Endothelial cell (in vitro differentiated cells): ENCODE measurements at regions not wholly inside any gene's neighbourhood (a gene's known extent, or its start where the extent isn't known, plus 50 kb on each side); places are given as distances from the start of the nearest gene placed in this dataset.

ENCODE experiments used
- DNase-seq: peaks from one replicate; pipeline ENCODE4 v3.0.0; 2021; ENCODE audit warnings: low spot score
- H3K27ac Mint-ChIP-seq: one replicate; pipeline ENCODE4 v1.8.0; 2021; ENCODE audit warnings: mixed read lengths, inconsistent platforms; ENCODE audit not compliant: unreplicated experiment
- H3K27me3 Mint-ChIP-seq: one replicate; pipeline ENCODE4 v1.8.0; 2021; ENCODE audit warnings: mild to moderate bottlenecking, moderate library complexity, mixed read lengths, inconsistent platforms; ENCODE audit not compliant: unreplicated experiment
- H3K36me3 Mint-ChIP-seq: one replicate; pipeline ENCODE4 v1.8.0; 2021; ENCODE audit warnings: mild to moderate bottlenecking, low read depth, mixed read lengths, inconsistent platforms; ENCODE audit not compliant: unreplicated experiment
- H3K4me1 Mint-ChIP-seq: one replicate; pipeline ENCODE4 v1.8.0; 2021; ENCODE audit warnings: mild to moderate bottlenecking, mixed read lengths, inconsistent platforms; ENCODE audit not compliant: unreplicated experiment
- H3K4me3 Mint-ChIP-seq: one replicate; pipeline ENCODE4 v1.8.0; 2021; ENCODE audit warnings: mild to moderate bottlenecking, mixed read lengths, inconsistent platforms; ENCODE audit not compliant: unreplicated experiment
- H3K9me3 Mint-ChIP-seq: one replicate; pipeline ENCODE4 v1.8.0; 2021; ENCODE audit warnings: mixed read lengths, inconsistent platforms; ENCODE audit not compliant: unreplicated experiment
- CTCF ChIP-seq: fragments of 200-600 bp; sonication (generic); IDR thresholded peaks from one replicate; pipeline ENCODE4 v1.5.0; 2021; ENCODE audit warnings: antibody characterized with exemption; ENCODE audit not compliant: unreplicated experiment

GRCh38 chr16:17984810-17985209 is 351.7 kb downstream of the NPIPA8 start:
- H3K9me3 Mint-ChIP-seq = no peaks in the 10 kb centered on the region
- DNase-seq = no peak
- no peak overlapping the region for H3K4me3 Mint-ChIP-seq
- H3K4me1 Mint-ChIP-seq = no peaks in the 10 kb centered on the region
- H3K36me3 Mint-ChIP-seq = no peaks in the 10 kb centered on the region
- no peak overlapping the region for H3K27ac Mint-ChIP-seq
- no peak for TF ChIP-seq CTCF
- H3K27me3 Mint-ChIP-seq = no peaks in the 10 kb centered on the region

- H3K4me3 Mint-ChIP-seq = no peak overlapping the region
- H3K27me3 Mint-ChIP-seq = no peaks in the 10 kb centered on the region
- no peaks in the 10 kb centered on the region for H3K4me1 Mint-ChIP-seq
- H3K36me3 Mint-ChIP-seq = no peaks in the 10 kb centered on the region
- no peak for DNase-seq
- no peak overlapping the region for H3K27ac Mint-ChIP-seq
- no peaks in the 10 kb centered on the region for H3K9me3 Mint-ChIP-seq
- no peak for TF ChIP-seq CTCF
Measured at GRCh38 chr16:17983847-17984639, 352.5 kb downstream of the NPIPA8 start.

- H3K4me3 Mint-ChIP-seq = no peak overlapping the region
- H3K27ac Mint-ChIP-seq = no peak overlapping the region
- H3K36me3 Mint-ChIP-seq = no peaks in the 10 kb centered on the region
- H3K27me3 Mint-ChIP-seq = peaks cover 2% of the 10 kb centered on the region
- H3K4me1 Mint-ChIP-seq = no peaks in the 10 kb centered on the region
- no peak for DNase-seq
- no peak for TF ChIP-seq CTCF
- H3K9me3 Mint-ChIP-seq = peaks cover 4% of the 10 kb centered on the region
Measured at GRCh38 chr16:17983114-17983513, 353.4 kb downstream of the NPIPA8 start.

- no peak for DNase-seq
- TF ChIP-seq CTCF = no peak
- H3K9me3 Mint-ChIP-seq = peaks cover 5% of the 10 kb centered on the region
- no peak overlapping the region for H3K27ac Mint-ChIP-seq
- H3K4me1 Mint-ChIP-seq = no peaks in the 10 kb centered on the region
- no peaks in the 10 kb centered on the region for H3K36me3 Mint-ChIP-seq
- peaks cover 4% of the 10 kb centered on the region for H3K27me3 Mint-ChIP-seq
- H3K4me3 Mint-ChIP-seq = no peak overlapping the region
Measured at GRCh38 chr16:17977260-17977659, 359.3 kb downstream of the NPIPA8 start.

- Mint-ChIP-seq H3K27ac (no peak overlapping the region), H3K4me3 (no peak overlapping the region), H3K9me3 (no peaks in the 10 kb centered on the region), H3K27me3 (peaks cover 2% of the 10 kb centered on the region), H3K36me3 (no peaks in the 10 kb centered on the region), H3K4me1 (peaks cover 8% of the 10 kb centered on the region)
- DNase-seq = no peak
- no peak for TF ChIP-seq CTCF
Measured at GRCh38 chr16:17972460-17972943, 364.0 kb downstream of the NPIPA8 start.
